ENCODE measurements at regions not wholly inside any gene's neighbourhood (a gene's known extent, or its start where the extent isn't known, plus 50 kb on each side); places are given as distances from the start of the nearest gene placed in this dataset.

DNA sequence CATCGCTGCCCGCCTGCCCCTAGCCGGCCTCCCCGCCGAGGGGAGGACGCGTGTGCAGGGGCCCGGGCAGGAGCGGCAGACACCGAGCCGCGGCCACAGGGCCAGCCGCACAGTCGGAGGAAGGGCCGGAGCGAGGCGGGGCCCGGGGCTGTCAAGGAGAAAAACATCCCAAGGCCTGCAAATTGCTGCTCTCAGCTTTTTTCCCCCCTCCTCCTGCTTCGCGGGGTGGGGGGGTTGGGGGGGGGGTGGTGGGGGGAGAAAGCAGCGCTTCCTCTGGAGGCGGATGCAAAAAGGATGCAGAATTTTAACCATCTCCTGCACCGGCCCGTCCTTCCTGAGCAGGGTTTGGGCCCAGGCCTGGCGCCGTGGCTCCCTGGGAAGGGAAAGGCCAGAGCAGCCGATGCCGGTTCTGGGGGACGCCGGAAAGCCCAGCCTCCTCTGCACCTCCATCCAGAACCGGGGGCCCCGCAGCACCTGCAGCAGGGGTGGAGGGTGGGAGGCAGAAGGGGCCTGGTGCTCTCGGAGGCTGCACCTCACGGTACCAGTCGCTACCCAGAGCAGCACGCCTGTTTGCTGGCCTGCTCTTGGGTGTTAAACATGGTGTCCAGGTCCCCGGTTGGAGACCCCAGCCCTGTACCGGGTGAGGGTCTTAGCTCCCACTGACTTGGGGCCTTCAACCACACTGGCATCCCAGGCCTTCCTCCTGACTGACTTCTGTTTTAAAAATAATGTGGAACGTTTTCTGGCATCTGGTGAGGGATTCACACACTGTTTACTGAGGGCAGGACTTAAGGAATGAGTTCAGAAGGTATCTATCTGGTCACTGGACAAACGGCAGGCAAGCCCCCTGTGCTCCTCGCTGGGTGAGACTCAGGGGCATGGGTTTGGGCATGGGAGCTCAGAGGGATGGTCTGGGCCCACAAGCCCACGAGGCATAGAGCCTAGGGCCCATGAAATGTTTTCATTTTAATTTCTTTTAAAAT lies 77.4 kb upstream of the WNT7B start:
- TF ChIP-seq, protein P1, sequence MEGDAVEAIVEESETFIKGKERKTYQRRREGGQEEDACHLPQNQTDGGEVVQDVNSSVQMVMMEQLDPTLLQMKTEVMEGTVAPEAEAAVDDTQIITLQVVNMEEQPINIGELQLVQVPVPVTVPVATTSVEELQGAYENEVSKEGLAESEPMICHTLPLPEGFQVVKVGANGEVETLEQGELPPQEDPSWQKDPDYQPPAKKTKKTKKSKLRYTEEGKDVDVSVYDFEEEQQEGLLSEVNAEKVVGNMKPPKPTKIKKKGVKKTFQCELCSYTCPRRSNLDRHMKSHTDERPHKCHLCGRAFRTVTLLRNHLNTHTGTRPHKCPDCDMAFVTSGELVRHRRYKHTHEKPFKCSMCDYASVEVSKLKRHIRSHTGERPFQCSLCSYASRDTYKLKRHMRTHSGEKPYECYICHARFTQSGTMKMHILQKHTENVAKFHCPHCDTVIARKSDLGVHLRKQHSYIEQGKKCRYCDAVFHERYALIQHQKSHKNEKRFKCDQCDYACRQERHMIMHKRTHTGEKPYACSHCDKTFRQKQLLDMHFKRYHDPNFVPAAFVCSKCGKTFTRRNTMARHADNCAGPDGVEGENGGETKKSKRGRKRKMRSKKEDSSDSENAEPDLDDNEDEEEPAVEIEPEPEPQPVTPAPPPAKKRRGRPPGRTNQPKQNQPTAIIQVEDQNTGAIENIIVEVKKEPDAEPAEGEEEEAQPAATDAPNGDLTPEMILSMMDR (IDR thresholded peaks at IDR 0.05) = no peak
- TF ChIP-seq POLR2AphosphoS5 (IDR thresholded peaks at IDR 0.05) (peak in 2 of 3 donors; percentile 2 to 6), POLR2A (IDR thresholded peaks at IDR 0.05) (no peak), EP300 (IDR thresholded peaks at IDR 0.05) (no peak)
